Thyroid gland (tissue), 4 donors: ENCODE measurements at regions not wholly inside any gene's neighbourhood (a gene's known extent, or its start where the extent isn't known, plus 50 kb on each side); places are given as distances from the start of the nearest gene placed in this dataset.
A peak's percentile ranks its signal among the peaks of the same experiment; 100 is the strongest.

Experiments used
- DNase-seq, 2 donors: peaks; one replicate each; pipeline ENCODE4 v3.0.0-alpha.2; 2019
- H3K27ac ChIP-seq, 3 donors: fragments of 200-600 bp; sonication (generic); 1 replicate in 2 of 3; 2 replicates in 1 of 3; pipeline ENCODE4 v1.5.1; 2016 to 2019; ENCODE audit warnings: mild to moderate bottlenecking in 1 of 3, moderate library complexity in 1 of 3
- H3K27me3 ChIP-seq: fragments of 200-600 bp; sonication (generic); one replicate; pipeline ENCODE4 v1.5.1; 2019
- H3K36me3 ChIP-seq, 2 donors: fragments of 200-600 bp; sonication (generic); one replicate each; pipeline ENCODE4 v1.5.1; 2016 to 2019
- H3K4me1 ChIP-seq, 2 donors: fragments of 200-600 bp; sonication (generic); one replicate each; pipeline ENCODE4 v1.5.1; 2017 to 2019
- H3K4me3 ChIP-seq, 3 donors: fragments of 200-600 bp; sonication (generic); replicated peaks in 1 of 3; 1 replicate in 2 of 3; 2 replicates in 1 of 3; pipeline ENCODE4 v1.5.1; 2016; ENCODE audit warnings: mild to moderate bottlenecking in 1 of 3
- H3K9me3 ChIP-seq: fragments of 200-600 bp; sonication (generic); one replicate; pipeline ENCODE4 v1.5.1; 2017
- POLR2A ChIP-seq, 2 donors: fragments of 450-650 bp; IDR thresholded peaks; one replicate each; pipeline ENCODE4 v1.6.1; 2017; ENCODE audit warnings: antibody characterized with exemption in 2 of 2, mild to moderate bottlenecking in 2 of 2, moderate library complexity in 1 of 2
- WGBS, 2 donors: methylation state at CpG; one replicate each; pipeline ENCODE4 v1.1.5; 2017; 5-methylcytosine and 5-hydroxymethylcytosine counted together
- intact Hi-C: fragments of 100-400 bp; cut with DNase I; formaldehyde crosslinking; loops from one replicate; pipeline ENCODE4 v1.15.1; 2023
- TF ChIP-seq, protein P1 (sequence below), 6 experiments: fragments of 200-600 bp in 3 of 6; fragments of 450-650 bp in 3 of 6; sonication (generic) in 3 of 6; IDR thresholded peaks; one replicate each; pipeline ENCODE4 v1.5.1; 2016 to 2019; ENCODE audit warnings: antibody characterized with exemption in 6 of 6, mild to moderate bottlenecking in 2 of 6, inconsistent platforms in 1 of 6, moderate library complexity in 1 of 6

DNA sequence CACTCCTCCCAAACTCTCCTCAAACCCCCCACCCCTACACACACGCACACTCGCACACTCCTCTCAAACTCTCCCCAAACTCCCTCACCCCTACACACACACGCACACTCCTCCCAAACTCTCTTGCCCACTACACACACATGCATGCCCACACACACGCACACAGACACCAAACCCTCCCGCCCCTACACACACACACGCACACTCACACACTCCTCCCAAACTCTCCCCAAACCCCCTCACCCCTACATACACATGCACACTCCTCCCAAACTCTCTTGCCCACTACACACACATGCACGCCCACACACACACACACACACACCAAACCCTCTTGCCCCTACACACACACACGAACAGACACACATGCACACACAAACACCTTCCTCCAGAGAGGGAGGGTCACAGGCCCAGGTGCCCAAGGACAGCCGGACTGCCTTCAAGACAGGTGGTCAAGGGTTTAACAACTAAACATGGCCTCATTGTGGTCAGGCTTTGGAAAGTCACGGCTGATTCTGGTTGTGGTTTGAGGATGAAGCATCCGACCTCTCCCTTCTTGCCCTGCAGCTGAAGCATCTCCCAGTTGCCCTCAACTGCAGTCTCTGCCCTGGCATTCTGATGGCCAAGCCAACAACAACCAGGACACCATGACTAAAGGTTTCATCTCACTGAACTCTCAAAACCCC lies 72.3 kb upstream of the SNTG2 start:
- no peak for TF ChIP-seq POLR2A (IDR thresholded peaks at IDR 0.05)
- TF ChIP-seq, protein P1, sequence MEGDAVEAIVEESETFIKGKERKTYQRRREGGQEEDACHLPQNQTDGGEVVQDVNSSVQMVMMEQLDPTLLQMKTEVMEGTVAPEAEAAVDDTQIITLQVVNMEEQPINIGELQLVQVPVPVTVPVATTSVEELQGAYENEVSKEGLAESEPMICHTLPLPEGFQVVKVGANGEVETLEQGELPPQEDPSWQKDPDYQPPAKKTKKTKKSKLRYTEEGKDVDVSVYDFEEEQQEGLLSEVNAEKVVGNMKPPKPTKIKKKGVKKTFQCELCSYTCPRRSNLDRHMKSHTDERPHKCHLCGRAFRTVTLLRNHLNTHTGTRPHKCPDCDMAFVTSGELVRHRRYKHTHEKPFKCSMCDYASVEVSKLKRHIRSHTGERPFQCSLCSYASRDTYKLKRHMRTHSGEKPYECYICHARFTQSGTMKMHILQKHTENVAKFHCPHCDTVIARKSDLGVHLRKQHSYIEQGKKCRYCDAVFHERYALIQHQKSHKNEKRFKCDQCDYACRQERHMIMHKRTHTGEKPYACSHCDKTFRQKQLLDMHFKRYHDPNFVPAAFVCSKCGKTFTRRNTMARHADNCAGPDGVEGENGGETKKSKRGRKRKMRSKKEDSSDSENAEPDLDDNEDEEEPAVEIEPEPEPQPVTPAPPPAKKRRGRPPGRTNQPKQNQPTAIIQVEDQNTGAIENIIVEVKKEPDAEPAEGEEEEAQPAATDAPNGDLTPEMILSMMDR (IDR thresholded peaks at IDR 0.05): no peak
- Histone ChIP-seq H3K4me1 (peaks cover 21 to 32% of the 10 kb centered on the region in 2 donors), H3K9me3 (no peaks in the 10 kb centered on the region), H3K36me3 (no peaks in the 10 kb centered on the region), H3K27ac (no peak overlapping the region), H3K4me3 (no peak overlapping the region), H3K27me3 (no peaks in the 10 kb centered on the region)
- intact Hi-C loops: no loop called here
- DNase-seq: no peak
- 91 to 95% methylated on average over 11 of the region's 11 CpGs for WGBS, 2 donors

DNA sequence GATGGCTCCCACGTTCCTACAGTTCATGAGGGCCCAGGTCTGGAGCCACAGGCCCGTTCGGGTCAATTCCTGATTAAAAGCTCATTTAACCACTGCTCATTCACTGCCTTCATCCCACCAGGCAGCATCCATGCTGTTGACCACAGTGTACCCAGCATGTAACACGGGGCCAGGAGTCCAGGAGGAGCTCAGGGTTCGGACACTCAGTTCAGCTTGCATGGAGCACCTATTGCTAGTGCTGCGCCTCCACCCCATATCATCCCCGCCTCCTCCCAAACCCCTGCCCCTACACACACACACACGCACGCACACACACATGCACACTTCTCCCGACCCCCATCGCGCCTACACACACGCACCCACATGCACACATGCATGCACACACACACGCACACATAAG lies 72.9 kb upstream of the SNTG2 start:
- intact Hi-C loops: no loop called here
- no peaks in the 10 kb centered on the region for H3K9me3 ChIP-seq

DNA sequence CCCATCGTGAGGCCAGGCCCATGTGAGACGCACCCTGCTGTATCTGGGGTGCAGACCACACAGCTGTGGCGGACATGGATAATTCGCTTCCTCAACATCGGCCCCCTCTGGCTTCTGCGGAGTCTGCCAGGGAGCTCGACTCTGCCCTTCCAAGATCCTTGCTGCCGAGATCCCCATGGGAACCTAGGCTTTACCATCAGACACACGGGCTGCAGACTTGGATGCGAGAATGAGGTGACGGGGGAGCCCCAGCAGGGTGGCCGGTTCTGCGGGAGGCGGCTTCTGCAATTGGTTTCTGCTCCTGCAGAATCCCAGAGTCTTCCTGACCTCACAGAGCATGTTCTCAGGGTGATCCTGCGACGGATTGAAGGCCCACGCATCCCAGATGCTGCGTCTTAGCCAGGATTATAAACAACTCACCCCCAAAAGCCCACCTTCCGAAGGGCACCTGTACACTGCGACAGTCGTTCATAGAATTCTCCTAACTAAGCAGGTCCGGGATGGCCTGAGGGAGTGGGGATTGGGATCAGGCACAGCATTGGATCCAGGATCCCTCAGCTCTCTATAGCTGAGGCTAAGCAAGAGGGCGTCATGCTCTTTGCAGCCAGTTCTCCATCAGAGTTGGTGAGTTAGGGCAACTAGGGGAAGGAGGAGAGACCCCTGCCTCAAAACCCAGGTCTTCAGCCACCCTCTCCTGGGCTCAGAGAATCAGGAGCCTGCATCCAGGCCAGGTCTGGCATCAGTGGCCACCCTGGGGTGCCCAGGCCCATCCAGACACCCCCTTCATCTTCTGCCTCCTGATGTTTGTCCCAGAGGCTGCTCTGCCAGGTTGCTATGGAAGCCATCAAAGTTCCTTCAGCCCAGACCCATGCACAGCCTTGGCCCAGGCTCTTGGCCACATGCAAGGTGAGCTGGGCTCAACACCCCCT lies 74.7 kb upstream of the SNTG2 start:
- Histone ChIP-seq H3K36me3 (no peaks in the 10 kb centered on the region), H3K9me3 (no peaks in the 10 kb centered on the region), H3K4me3 (no peak overlapping the region), H3K27ac (peak overlapping the region in 2 of 3 donors; percentile 79 to 83), H3K27me3 (no peaks in the 10 kb centered on the region), H3K4me1 (peaks cover 27 to 37% of the 10 kb centered on the region in 2 donors)
- DNase-seq: no peak
- no peak for TF ChIP-seq POLR2A (IDR thresholded peaks at IDR 0.05)
- TF ChIP-seq, protein P1 (IDR thresholded peaks at IDR 0.05): no peak
- intact Hi-C loops: no loop called here
- 97 to 99% methylated on average over 12 to 21 of the region's 23 CpGs for WGBS, 2 donors

More for the DNA sequence above, 72.9 kb upstream of the SNTG2 start:
- H3K4me1 ChIP-seq: peaks cover 27 to 37% of the 10 kb centered on the region in 2 donors
- H3K27ac ChIP-seq: no peak overlapping the region
- H3K36me3 ChIP-seq: no peaks in the 10 kb centered on the region
- TF ChIP-seq, protein P1 (IDR thresholded peaks at IDR 0.05): no peak
- no peak for TF ChIP-seq POLR2A (IDR thresholded peaks at IDR 0.05)
- no peaks in the 10 kb centered on the region for H3K27me3 ChIP-seq
- 97% methylated on average over 14 of the region's 14 CpGs for WGBS, 2 donors
- no peak overlapping the region for H3K4me3 ChIP-seq
- no peak for DNase-seq

DNA sequence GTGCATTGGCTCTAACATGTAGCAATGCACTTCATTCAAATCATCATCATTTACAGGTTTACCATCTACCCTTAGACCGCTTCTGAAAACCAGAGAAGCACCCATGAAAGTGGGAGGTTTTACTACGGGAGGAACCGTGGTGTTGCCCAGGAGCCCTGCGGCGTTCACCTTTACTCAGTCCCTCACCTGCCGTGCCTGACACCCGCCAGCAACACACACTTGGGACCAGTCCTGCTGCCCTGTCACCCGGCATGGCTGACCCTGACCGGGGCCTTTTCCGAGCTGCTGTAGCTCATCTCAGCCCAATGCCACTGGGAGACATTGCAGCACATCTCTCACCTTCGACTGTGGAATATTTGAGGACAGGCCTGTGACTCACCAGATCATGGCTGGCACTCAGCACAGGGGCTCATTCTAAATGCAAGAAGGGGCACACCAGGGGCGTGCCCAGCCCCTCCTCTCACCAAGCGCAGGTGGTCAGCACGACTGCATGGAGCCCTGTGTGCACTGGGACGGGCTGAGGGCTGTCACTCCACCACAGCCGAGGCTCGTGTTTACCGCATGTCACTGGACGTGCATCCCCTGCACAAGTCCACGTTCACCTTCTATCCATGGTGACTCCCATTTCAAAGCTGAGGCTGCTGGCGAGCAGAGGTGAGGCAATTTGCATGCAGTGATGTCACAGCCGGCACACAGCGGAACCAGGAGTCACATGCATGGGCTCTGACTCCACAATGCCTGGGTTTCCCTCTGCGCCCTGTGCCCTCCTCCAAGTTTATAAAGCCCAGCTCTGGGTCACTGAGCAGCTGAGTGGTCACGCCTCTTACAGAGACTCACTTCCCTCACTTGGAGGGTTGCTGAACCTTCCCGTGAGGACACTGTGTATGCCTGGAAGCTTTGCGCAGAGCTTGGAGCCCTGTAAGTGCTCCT lies 76.7 kb upstream of the SNTG2 start:
- H3K27me3 ChIP-seq: no peaks in the 10 kb centered on the region
- WGBS, 2 donors: 63 to 76% methylated on average over 17 to 18 of the region's 27 CpGs
- DNase-seq: peak; percentile 97 to 98
- peaks cover 33 to 51% of the 10 kb centered on the region in 2 donors for H3K4me1 ChIP-seq
- no peak overlapping the region for H3K4me3 ChIP-seq
- H3K9me3 ChIP-seq: no peaks in the 10 kb centered on the region
- TF ChIP-seq, protein P1 (IDR thresholded peaks at IDR 0.05): no peak
- peak in 1 of 2 donors; percentile 53 for TF ChIP-seq POLR2A (IDR thresholded peaks at IDR 0.05)
- intact Hi-C loops: no loop called here
- no peaks in the 10 kb centered on the region for H3K36me3 ChIP-seq
- peak overlapping the region; percentile 79 to 83 (median 79) for H3K27ac ChIP-seq
